GM12873 (cell line): ENCODE measurements at regions not wholly inside any gene's neighbourhood (a gene's known extent, or its start where the extent isn't known, plus 50 kb on each side); places are given as distances from the start of the nearest gene placed in this dataset.

Experiments used
- TF ChIP-seq, protein P1 (sequence below): IDR thresholded peaks from 2 replicates; pipeline ENCODE4 v1.5.1; 2012; ENCODE audit warnings: low read depth, mild to moderate bottlenecking, moderate library complexity, low read length, control low read depth; ENCODE audit not compliant: insufficient read depth; ENCODE audit errors: missing control alignments

- TF ChIP-seq, protein P1, sequence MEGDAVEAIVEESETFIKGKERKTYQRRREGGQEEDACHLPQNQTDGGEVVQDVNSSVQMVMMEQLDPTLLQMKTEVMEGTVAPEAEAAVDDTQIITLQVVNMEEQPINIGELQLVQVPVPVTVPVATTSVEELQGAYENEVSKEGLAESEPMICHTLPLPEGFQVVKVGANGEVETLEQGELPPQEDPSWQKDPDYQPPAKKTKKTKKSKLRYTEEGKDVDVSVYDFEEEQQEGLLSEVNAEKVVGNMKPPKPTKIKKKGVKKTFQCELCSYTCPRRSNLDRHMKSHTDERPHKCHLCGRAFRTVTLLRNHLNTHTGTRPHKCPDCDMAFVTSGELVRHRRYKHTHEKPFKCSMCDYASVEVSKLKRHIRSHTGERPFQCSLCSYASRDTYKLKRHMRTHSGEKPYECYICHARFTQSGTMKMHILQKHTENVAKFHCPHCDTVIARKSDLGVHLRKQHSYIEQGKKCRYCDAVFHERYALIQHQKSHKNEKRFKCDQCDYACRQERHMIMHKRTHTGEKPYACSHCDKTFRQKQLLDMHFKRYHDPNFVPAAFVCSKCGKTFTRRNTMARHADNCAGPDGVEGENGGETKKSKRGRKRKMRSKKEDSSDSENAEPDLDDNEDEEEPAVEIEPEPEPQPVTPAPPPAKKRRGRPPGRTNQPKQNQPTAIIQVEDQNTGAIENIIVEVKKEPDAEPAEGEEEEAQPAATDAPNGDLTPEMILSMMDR, result no peak
Observed at GRCh38 chr1:90104941-90105538, 110.1 kb downstream of the ZNF326 start.

GRCh38 chr1:90100566-90100965 lies 105.7 kb downstream of the ZNF326 start:
- TF ChIP-seq, protein P1, result no peak

DNA sequence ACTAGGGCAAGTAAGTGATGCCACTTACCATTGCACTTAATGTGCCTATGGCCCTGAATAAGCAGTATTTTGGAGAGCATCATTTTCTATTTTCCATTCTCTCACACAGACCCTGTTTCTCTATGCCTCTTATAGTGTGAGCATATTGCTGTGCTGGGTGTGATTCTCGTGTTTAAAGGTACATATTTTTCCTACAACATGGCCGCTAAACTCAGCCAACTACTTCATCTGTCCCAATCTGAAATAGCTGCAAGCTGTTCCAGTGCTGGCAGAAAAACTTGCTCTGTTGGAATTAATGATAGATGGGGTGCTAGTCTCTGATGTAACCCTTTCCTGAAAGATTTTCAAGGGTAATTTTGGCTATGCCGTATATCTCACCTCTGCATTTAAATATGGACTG lies 97.5 kb downstream of the ZNF326 start:
- TF ChIP-seq, protein P1, result no peak
